ENCODE measurements at regions not wholly inside any gene's neighbourhood (a gene's known extent, or its start where the extent isn't known, plus 50 kb on each side); places are given as distances from the start of the nearest gene placed in this dataset.
A peak's percentile ranks its signal among the peaks of the same experiment; 100 is the strongest.

DNA sequence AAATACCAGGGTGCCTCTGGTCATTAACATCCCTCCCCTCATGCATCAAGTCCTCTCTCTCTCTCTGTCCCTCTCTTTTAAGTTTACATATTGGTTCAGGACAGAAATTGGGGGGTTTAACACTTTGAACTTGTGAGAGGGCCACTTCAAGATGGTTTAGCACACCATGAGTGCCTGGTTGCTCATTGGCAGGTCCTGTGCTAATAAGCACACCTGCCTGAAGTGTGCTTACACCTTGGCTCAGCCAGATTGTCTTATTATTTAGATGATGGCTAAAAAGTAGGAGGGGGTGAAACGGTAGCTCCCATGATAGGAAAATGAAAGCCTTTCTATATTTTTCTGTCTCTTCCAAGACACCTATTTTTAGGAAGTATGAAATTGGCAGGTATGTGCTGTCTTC is 205.8 kb downstream of the ARL6IP6 start:
- no peak overlapping the region for H3K4me3 ChIP-seq (ENCODE audit: insufficient read depth, low read length)
- DNase-seq (ENCODE audit: insufficient read length, low spot score, missing footprints): no peak

DNA sequence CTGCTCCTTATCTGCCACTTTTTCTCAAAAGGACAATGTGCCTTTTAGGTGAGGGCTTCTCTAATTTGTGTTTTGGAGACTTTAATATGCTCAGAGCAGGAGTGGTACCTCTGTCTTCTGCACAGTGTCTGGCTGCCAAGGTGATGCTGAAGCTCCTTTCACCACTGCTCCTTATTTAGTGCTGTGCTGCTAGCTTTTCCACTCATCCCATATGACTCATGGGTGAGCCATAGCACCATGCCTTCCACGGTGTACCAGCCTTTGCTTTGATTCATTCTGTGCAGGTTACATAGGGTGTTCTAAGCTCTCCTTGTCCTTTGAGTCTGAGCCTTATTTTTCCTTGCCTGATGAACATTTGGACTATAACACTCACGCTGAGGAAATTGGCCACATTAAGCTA is 202.4 kb downstream of the ARL6IP6 start:
- Histone ChIP-seq H3K9me3 (ENCODE audit: low read depth, low read length) (no peaks in the 10 kb centered on the region), H4K20me1 (ENCODE audit: insufficient read depth, low read length) (no peaks in the 10 kb centered on the region), H3K79me2 (ENCODE audit: insufficient read depth, low read length) (no peaks in the 10 kb centered on the region), H3K4me1 (ENCODE audit: insufficient read depth, low read length) (no peaks in the 10 kb centered on the region), H3K4me2 (ENCODE audit: insufficient read depth, low read length) (no peak overlapping the region), H3K27me3 (ENCODE audit: insufficient read depth, low read length) (no peaks in the 10 kb centered on the region), H2AFZ (ENCODE audit: low read length) (no peak overlapping the region), H3K27ac (ENCODE audit: low read depth, low read length) (no peak overlapping the region), H3K36me3 (ENCODE audit: insufficient read depth, low read length) (no peaks in the 10 kb centered on the region), H3K4me3 (ENCODE audit: insufficient read depth, low read length) (no peak overlapping the region)
- DNase-seq (ENCODE audit: insufficient read length, low spot score, missing footprints): peak; percentile 0
- TF ChIP-seq, protein P1, sequence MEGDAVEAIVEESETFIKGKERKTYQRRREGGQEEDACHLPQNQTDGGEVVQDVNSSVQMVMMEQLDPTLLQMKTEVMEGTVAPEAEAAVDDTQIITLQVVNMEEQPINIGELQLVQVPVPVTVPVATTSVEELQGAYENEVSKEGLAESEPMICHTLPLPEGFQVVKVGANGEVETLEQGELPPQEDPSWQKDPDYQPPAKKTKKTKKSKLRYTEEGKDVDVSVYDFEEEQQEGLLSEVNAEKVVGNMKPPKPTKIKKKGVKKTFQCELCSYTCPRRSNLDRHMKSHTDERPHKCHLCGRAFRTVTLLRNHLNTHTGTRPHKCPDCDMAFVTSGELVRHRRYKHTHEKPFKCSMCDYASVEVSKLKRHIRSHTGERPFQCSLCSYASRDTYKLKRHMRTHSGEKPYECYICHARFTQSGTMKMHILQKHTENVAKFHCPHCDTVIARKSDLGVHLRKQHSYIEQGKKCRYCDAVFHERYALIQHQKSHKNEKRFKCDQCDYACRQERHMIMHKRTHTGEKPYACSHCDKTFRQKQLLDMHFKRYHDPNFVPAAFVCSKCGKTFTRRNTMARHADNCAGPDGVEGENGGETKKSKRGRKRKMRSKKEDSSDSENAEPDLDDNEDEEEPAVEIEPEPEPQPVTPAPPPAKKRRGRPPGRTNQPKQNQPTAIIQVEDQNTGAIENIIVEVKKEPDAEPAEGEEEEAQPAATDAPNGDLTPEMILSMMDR (IDR thresholded peaks at IDR 0.05; ENCODE audit: extremely low read depth, low read depth, low read length): no peak

More for the DNA sequence above, 205.8 kb downstream of the ARL6IP6 start:
- H3K4me1 ChIP-seq (ENCODE audit: insufficient read depth, low read length): no peaks in the 10 kb centered on the region
- H3K4me2 ChIP-seq (ENCODE audit: insufficient read depth, low read length): no peak overlapping the region
- TF ChIP-seq, protein P1 (IDR thresholded peaks at IDR 0.05; ENCODE audit: extremely low read depth, low read depth, low read length): no peak
- no peaks in the 10 kb centered on the region for H4K20me1 ChIP-seq (ENCODE audit: insufficient read depth, low read length)
- no peak overlapping the region for H2AFZ ChIP-seq (ENCODE audit: low read length)
- H3K9me3 ChIP-seq (ENCODE audit: low read depth, low read length): no peaks in the 10 kb centered on the region
- H3K27me3 ChIP-seq (ENCODE audit: insufficient read depth, low read length): no peaks in the 10 kb centered on the region
- no peaks in the 10 kb centered on the region for H3K79me2 ChIP-seq (ENCODE audit: insufficient read depth, low read length)
- H3K36me3 ChIP-seq (ENCODE audit: insufficient read depth, low read length): no peaks in the 10 kb centered on the region
- H3K27ac ChIP-seq (ENCODE audit: low read depth, low read length): no peak overlapping the region

DNA sequence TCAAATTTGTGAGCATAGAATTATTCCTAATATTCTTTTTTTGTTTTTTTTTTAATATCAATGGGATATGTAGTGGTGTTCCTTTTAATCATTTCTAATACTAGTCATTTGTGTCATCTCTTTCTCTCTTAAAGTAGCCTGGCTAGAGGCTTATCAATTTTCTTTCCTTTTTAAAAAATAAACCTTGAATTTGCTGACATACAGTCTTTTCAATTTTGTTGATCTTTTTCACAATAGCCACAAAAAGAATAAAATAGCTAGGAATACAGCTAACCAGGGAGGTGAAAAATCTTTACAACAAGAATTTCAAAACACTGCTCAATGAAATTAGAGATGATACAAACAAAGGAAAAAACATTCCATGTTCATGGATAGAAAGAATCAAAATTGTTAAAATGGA is 192.6 kb downstream of the ARL6IP6 start:
- Histone ChIP-seq H3K4me1 (ENCODE audit: insufficient read depth, low read length) (no peaks in the 10 kb centered on the region), H3K27me3 (ENCODE audit: insufficient read depth, low read length) (no peaks in the 10 kb centered on the region), H2AFZ (ENCODE audit: low read length) (no peak overlapping the region), H3K9me3 (ENCODE audit: low read depth, low read length) (no peaks in the 10 kb centered on the region), H3K4me3 (ENCODE audit: insufficient read depth, low read length) (no peak overlapping the region), H3K27ac (ENCODE audit: low read depth, low read length) (no peak overlapping the region), H3K36me3 (ENCODE audit: insufficient read depth, low read length) (no peaks in the 10 kb centered on the region), H3K79me2 (ENCODE audit: insufficient read depth, low read length) (no peaks in the 10 kb centered on the region), H3K4me2 (ENCODE audit: insufficient read depth, low read length) (no peak overlapping the region), H4K20me1 (ENCODE audit: insufficient read depth, low read length) (no peaks in the 10 kb centered on the region)
- TF ChIP-seq, protein P1 (IDR thresholded peaks at IDR 0.05; ENCODE audit: extremely low read depth, low read depth, low read length): no peak
- DNase-seq (ENCODE audit: insufficient read length, low spot score, missing footprints): no peak

DNA sequence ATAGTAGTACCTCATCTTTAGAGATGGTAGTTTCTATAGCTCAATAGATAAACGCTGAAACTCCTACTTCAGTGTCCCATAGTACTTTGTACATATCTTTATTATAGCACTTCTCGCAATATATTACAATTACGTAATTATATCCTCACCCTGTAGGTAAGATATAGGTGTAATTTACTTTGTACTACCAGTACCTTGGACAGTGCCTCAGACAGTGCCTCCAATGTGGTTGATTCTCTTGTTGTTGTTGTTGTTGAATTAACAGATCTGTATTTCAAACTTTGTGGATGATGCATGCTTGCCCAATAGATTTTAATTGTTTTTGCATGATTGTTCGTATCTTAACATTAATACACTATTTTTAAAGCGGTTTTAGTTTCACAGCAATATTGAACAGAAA is 188.6 kb downstream of the ARL6IP6 start:
- no peak overlapping the region for H2AFZ ChIP-seq (ENCODE audit: low read length)
- no peaks in the 10 kb centered on the region for H3K27me3 ChIP-seq (ENCODE audit: insufficient read depth, low read length)
- TF ChIP-seq, protein P1 (IDR thresholded peaks at IDR 0.05; ENCODE audit: extremely low read depth, low read depth, low read length): no peak
- H3K9me3 ChIP-seq (ENCODE audit: low read depth, low read length): no peaks in the 10 kb centered on the region
- no peak overlapping the region for H3K27ac ChIP-seq (ENCODE audit: low read depth, low read length)
- no peaks in the 10 kb centered on the region for H3K4me1 ChIP-seq (ENCODE audit: insufficient read depth, low read length)
- H3K36me3 ChIP-seq (ENCODE audit: insufficient read depth, low read length): no peaks in the 10 kb centered on the region
- no peak overlapping the region for H3K4me3 ChIP-seq (ENCODE audit: insufficient read depth, low read length)
- DNase-seq (ENCODE audit: insufficient read length, low spot score, missing footprints): no peak
- H3K79me2 ChIP-seq (ENCODE audit: insufficient read depth, low read length): no peaks in the 10 kb centered on the region
- H3K4me2 ChIP-seq (ENCODE audit: insufficient read depth, low read length): no peak overlapping the region
- no peaks in the 10 kb centered on the region for H4K20me1 ChIP-seq (ENCODE audit: insufficient read depth, low read length)

Measured in osteoblast (primary cell).